Rectal smooth muscle tissue (tissue), 1 donor: ENCODE measurements at regions not wholly inside any gene's neighbourhood (a gene's known extent, or its start where the extent isn't known, plus 50 kb on each side); places are given as distances from the start of the nearest gene placed in this dataset.
A peak's percentile ranks its signal among the peaks of the same experiment; 100 is the strongest.

Source experiments
- H3K27ac ChIP-seq: one replicate; pipeline ENCODE4 v1.7.0; 2013; ENCODE audit warnings: low read depth, low read length, inconsistent platforms
- H3K27me3 ChIP-seq: one replicate; pipeline ENCODE4 v1.7.0; 2013; ENCODE audit warnings: low read length; ENCODE audit not compliant: control insufficient read depth, insufficient read depth
- H3K36me3 ChIP-seq: one replicate; pipeline ENCODE4 v1.7.0; 2013; ENCODE audit warnings: low read length; ENCODE audit not compliant: control insufficient read depth, insufficient read depth
- H3K4me1 ChIP-seq: one replicate; pipeline ENCODE4 v1.7.0; 2013; ENCODE audit warnings: low read length; ENCODE audit not compliant: control insufficient read depth, insufficient read depth
- H3K4me3 ChIP-seq: one replicate; pipeline ENCODE4 v1.7.0; 2013; ENCODE audit warnings: low read length
- H3K9ac ChIP-seq: one replicate; pipeline ENCODE4 v1.7.0; 2013; ENCODE audit warnings: low read length

GRCh38 chr15:100703032-100703578, 100.7 kb downstream of the ASB7 start:
- H3K4me3 ChIP-seq = no peak overlapping the region
- H3K27me3 ChIP-seq = no peaks in the 10 kb centered on the region
- no peaks in the 10 kb centered on the region for H3K4me1 ChIP-seq
- H3K27ac ChIP-seq = no peak overlapping the region
- H3K36me3 ChIP-seq = no peaks in the 10 kb centered on the region
- no peak overlapping the region for H3K9ac ChIP-seq

GRCh38 chr15:100703671-100704070, 101.3 kb downstream of the ASB7 start:
- no peak overlapping the region for H3K9ac ChIP-seq
- no peak overlapping the region for H3K27ac ChIP-seq
- no peaks in the 10 kb centered on the region for H3K36me3 ChIP-seq
- no peaks in the 10 kb centered on the region for H3K27me3 ChIP-seq
- H3K4me1 ChIP-seq = no peaks in the 10 kb centered on the region
- H3K4me3 ChIP-seq = no peak overlapping the region

DNA sequence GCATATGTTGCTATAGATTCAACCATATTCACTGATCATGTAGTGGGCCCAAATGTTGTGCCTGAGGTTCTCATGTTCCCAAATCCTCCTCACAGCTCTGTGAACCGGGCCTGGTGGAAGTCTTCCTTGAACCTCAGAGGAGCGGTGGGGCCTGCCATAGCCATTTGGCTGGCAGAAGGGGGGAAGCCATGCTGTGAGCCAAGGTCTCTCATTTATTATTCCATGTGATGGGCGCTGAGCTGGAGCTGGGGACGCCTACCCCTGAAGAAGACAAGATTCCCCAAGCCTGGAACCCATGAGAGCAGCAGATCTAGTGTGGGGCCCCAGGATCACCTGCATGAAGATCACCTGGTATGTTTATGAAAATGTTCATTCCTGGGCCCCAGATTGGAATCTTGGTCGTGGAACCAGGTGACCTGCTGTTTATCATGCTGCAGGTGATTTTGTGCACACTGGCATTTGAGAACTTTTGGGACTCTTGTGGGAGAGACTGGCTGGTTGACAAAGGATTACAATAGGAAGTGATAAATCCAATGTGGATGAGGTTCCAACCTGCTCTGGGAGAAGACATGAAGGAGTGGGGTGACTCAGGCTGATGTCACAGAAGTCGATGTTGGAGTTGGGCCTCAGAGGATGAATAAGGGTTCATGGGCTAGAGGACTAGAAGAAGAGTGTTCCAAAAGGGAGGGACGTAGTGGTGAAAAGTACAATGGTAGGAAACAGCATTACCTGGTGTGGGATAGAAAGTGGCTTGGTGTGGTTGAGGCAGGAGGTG, 102.1 kb downstream of the ASB7 start:
- Histone ChIP-seq H3K4me1 (no peaks in the 10 kb centered on the region), H3K36me3 (no peaks in the 10 kb centered on the region), H3K27me3 (no peaks in the 10 kb centered on the region), H3K9ac (no peak overlapping the region), H3K27ac (no peak overlapping the region), H3K4me3 (no peak overlapping the region)

GRCh38 chr15:100705065-100705464, 102.7 kb downstream of the ASB7 start:
- Histone ChIP-seq H3K27ac (no peak overlapping the region), H3K4me1 (no peaks in the 10 kb centered on the region), H3K36me3 (no peaks in the 10 kb centered on the region), H3K4me3 (no peak overlapping the region), H3K27me3 (no peaks in the 10 kb centered on the region), H3K9ac (no peak overlapping the region)

DNA sequence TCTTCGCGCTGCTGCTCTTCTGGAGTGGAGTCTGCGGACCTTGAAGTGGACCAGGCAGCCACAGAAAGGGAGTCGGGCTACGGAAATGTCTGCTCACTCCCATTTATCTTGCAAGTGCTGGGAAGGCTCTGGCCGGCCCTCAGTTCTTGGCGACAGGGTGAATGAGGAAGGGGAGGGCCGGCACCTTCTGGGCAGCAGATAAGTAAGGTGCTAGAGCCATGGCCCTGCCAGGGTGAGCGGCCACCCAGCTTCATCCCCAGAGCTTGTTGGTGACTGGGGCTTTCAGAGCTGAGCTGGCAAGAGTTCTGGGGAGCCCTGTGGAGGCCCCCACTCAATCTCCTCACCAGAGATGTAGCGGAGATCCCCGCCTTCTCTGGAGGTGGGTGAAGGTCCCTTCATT, 103.5 kb downstream of the ASB7 start:
- no peak overlapping the region for H3K9ac ChIP-seq
- H3K4me3 ChIP-seq = no peak overlapping the region
- no peaks in the 10 kb centered on the region for H3K4me1 ChIP-seq
- H3K27me3 ChIP-seq = no peaks in the 10 kb centered on the region
- no peaks in the 10 kb centered on the region for H3K36me3 ChIP-seq
- H3K27ac ChIP-seq = no peak overlapping the region

- Histone ChIP-seq H3K36me3 (no peaks in the 10 kb centered on the region), H3K27ac (no peak overlapping the region), H3K4me1 (peaks cover 6% of the 10 kb centered on the region), H3K9ac (no peak overlapping the region), H3K27me3 (no peaks in the 10 kb centered on the region), H3K4me3 (no peak overlapping the region)
These were observed 104.8 kb downstream of the ASB7 start for GRCh38 chr15:100707229-100707628.

GRCh38 chr15:100708916-100709315, 106.5 kb downstream of the ASB7 start:
- no peaks in the 10 kb centered on the region for H3K27me3 ChIP-seq
- peaks cover 13% of the 10 kb centered on the region for H3K4me1 ChIP-seq
- no peak overlapping the region for H3K27ac ChIP-seq
- H3K36me3 ChIP-seq = no peaks in the 10 kb centered on the region
- H3K4me3 ChIP-seq = no peak overlapping the region
- H3K9ac ChIP-seq = no peak overlapping the region

DNA sequence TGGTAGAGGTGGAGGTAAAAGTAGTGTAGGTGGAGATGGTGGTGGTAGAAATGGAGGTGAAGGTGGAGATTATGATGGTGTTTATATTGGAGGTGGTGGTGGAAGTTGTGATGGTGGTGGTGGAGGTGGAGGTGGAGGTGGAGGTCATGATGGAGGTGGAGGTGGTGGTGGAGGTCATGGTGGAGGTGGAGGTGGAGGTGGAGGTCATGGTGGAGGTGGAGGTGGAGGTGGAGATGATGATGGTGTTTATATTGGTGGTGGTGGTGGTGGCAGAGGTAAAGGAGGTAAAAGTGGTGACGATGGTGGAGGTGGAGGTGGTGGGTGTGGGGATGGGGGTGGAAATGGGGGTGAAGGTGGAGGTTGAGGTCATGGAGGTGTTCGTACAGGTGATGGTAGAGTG, 107.8 kb downstream of the ASB7 start:
- Histone ChIP-seq H3K27me3 (no peaks in the 10 kb centered on the region), H3K27ac (no peak overlapping the region), H3K4me3 (no peak overlapping the region), H3K9ac (no peak overlapping the region), H3K4me1 (peaks cover 13% of the 10 kb centered on the region), H3K36me3 (no peaks in the 10 kb centered on the region)

DNA sequence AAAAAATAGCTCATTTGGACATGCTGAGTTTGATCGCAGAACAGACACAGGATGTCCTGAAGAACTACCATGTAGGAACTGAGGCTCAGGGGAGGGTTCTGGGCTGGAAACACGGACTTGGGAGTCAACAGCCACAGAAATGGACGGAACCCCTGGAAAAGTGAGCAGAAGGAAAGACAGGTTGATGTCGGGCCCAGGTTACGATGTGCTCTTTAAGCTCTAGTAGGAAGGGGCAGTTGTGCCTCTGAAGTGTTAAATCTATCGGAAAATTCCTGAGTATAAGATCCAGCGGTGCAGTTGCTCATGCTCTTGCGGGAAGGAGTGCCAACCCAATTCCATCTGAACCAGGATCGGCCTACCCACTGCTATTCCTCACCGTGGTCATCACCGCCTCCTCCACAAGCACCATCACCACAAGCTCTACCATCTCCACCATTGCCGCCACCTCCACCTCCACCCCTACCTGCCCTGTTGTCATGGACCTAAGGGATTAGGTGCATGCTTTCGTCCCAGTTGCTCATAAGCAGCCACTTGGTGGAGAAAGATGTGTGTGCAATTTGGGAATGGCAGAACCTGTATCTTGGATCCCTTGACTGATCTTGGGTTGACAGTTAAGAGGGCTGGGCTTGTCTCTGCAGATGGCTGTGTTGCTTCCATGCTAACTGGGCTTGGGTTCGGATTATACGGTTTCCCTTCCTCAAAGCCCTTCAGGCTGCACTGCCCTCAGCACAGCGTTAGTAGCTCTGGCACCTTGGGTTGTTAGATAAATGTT, 108.5 kb downstream of the ASB7 start:
- Histone ChIP-seq H3K27ac (peak overlapping the region; percentile 41), H3K4me1 (peaks cover 13% of the 10 kb centered on the region), H3K36me3 (no peaks in the 10 kb centered on the region), H3K4me3 (no peak overlapping the region), H3K27me3 (no peaks in the 10 kb centered on the region), H3K9ac (no peak overlapping the region)

GRCh38 chr15:100711516-100712021, 109.2 kb downstream of the ASB7 start:
- no peak overlapping the region for H3K4me3 ChIP-seq
- no peaks in the 10 kb centered on the region for H3K27me3 ChIP-seq
- H3K36me3 ChIP-seq = no peaks in the 10 kb centered on the region
- peaks cover 13% of the 10 kb centered on the region for H3K4me1 ChIP-seq
- peak overlapping the region; percentile 41 for H3K27ac ChIP-seq
- no peak overlapping the region for H3K9ac ChIP-seq

DNA sequence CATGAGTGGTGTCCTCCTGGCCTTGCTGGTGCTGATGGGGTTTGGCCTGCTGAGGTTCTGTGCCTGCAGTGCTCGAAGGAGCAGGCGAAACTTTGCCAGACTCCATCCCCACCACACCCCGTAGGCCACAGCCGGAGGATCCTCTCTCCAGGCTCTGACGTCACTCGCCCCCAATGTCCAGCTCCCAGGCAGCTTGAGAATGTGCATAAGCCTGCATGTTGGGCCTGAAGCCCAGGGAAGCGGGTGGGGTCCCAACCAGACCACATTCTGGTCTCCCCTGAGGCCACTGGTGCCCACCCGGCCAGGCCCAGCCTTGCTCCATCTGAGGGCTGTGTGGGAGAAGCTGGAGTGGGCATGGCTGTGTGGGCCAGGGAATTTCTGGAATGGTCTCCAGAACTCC, 109.8 kb downstream of the ASB7 start:
- peak overlapping the region; percentile 41 for H3K27ac ChIP-seq
- no peaks in the 10 kb centered on the region for H3K27me3 ChIP-seq

GRCh38 chr15:100713163-100713867, 110.9 kb downstream of the ASB7 start:
- H3K9ac ChIP-seq = no peak overlapping the region
- no peaks in the 10 kb centered on the region for H3K27me3 ChIP-seq
- no peak overlapping the region for H3K4me3 ChIP-seq
- peaks cover 13% of the 10 kb centered on the region for H3K4me1 ChIP-seq
- H3K27ac ChIP-seq = peak overlapping the region; percentile 45
- no peaks in the 10 kb centered on the region for H3K36me3 ChIP-seq

More for the DNA sequence above, 109.8 kb downstream of the ASB7 start:
- Histone ChIP-seq H3K4me1 (peaks cover 13% of the 10 kb centered on the region), H3K4me3 (no peak overlapping the region), H3K9ac (no peak overlapping the region), H3K36me3 (no peaks in the 10 kb centered on the region)
